IMR-90 (cell line): ENCODE measurements at regions not wholly inside any gene's neighbourhood (a gene's known extent, or its start where the extent isn't known, plus 50 kb on each side); places are given as distances from the start of the nearest gene placed in this dataset.

Experiments used
- ATAC-seq: fragments of 200-7000 bp; cut with Tn5 transposase; 2 replicates; pipeline ENCODE4 v1.9.1; 2020; ENCODE audit warnings: low read depth, mild to moderate bottlenecking, moderate library complexity
- BruUV-seq: library from RNA; stranded (reverse); fragments of 400-500 nt; replicated peaks from 2 replicates; lab custom pipeline; 2021; lab: Mats Ljungman, UMichigan
- CTCF ChIA-PET: fragments of 300-600 bp; formaldehyde crosslinking; extraction: SDS; loops from one replicate; lab custom pipeline; 2021; ENCODE audit warnings: antibody characterized with exemption; lab: Yijun Ruan, JAX
- POLR2A ChIA-PET: fragments of 300-600 bp; sonication (Branson Sonifier 250); formaldehyde crosslinking; loops from one replicate; lab custom pipeline; 2022; ENCODE audit warnings: antibody characterized with exemption; ENCODE audit not compliant: unreplicated experiment; lab: Charles Lee
- DNase-seq: peaks from one replicate; pipeline ENCODE4 v3.0.0; 2013
- H2AFZ ChIP-seq: replicated peaks from 2 replicates; pipeline ENCODE3; 2013; ENCODE audit warnings: low read length, mild to moderate bottlenecking; ENCODE audit not compliant: poor library complexity
- H2AK5ac ChIP-seq: 2 replicates; pipeline ENCODE4 v1.6.1; 2013; ENCODE audit warnings: low read depth, low read length, inconsistent platforms
- H2AK9ac ChIP-seq: replicated peaks from 2 replicates; pipeline ENCODE3; 2013; ENCODE audit warnings: mild to moderate bottlenecking, low read depth, low read length, moderate library complexity; ENCODE audit not compliant: poor library complexity
- H2BK120ac ChIP-seq: 2 replicates; pipeline ENCODE4 v1.6.1; 2013; ENCODE audit warnings: low read depth, low read length, inconsistent platforms
- H2BK15ac ChIP-seq: 3 replicates; pipeline ENCODE4 v1.6.1; 2013; ENCODE audit warnings: low read depth, low read length, inconsistent platforms
- H2BK20ac ChIP-seq: 2 replicates; pipeline ENCODE4 v1.6.1; 2013; ENCODE audit warnings: low read depth, mild to moderate bottlenecking, inconsistent platforms, low read length, moderate library complexity
- H2BK5ac ChIP-seq: 2 replicates; pipeline ENCODE4 v1.6.1; 2013; ENCODE audit warnings: mild to moderate bottlenecking, low read depth, low read length, inconsistent platforms; ENCODE audit not compliant: poor library complexity, severe bottlenecking
- H3K14ac ChIP-seq: replicated peaks from 2 replicates; pipeline ENCODE4 v1.6.1; 2013; ENCODE audit warnings: low read depth, low read length, inconsistent platforms
- H3K18ac ChIP-seq: 2 replicates; pipeline ENCODE4 v1.6.1; 2013; ENCODE audit warnings: low read depth, low read length, control low read depth
- H3K23ac ChIP-seq: 2 replicates; pipeline ENCODE4 v1.6.1; 2013; ENCODE audit warnings: low read depth, low read length, inconsistent platforms
- H3K27ac ChIP-seq: 2 replicates; pipeline ENCODE4 v1.5.1; 2013; ENCODE audit warnings: mild to moderate bottlenecking, control low read depth, low read length; ENCODE audit not compliant: insufficient read depth
- H3K27me3 ChIP-seq: 2 replicates; pipeline ENCODE4 v1.6.1; 2013; ENCODE audit warnings: low read length; ENCODE audit not compliant: control insufficient read depth, insufficient read depth
- H3K36me3 ChIP-seq: 2 replicates; pipeline ENCODE4 v1.6.1; 2013; ENCODE audit warnings: low read length, mixed read lengths; ENCODE audit not compliant: control insufficient read depth, insufficient read depth
- H3K4ac ChIP-seq: 2 replicates; pipeline ENCODE4 v1.6.1; 2013; ENCODE audit warnings: low read depth, low read length, inconsistent platforms
- H3K4me1 ChIP-seq: 2 replicates; pipeline ENCODE4 v1.6.1; 2013; ENCODE audit warnings: low read length, mixed read lengths; ENCODE audit not compliant: control insufficient read depth, insufficient read depth
- H3K4me2 ChIP-seq: 2 replicates; pipeline ENCODE4 v1.6.1; 2013; ENCODE audit warnings: low read depth, mild to moderate bottlenecking, control low read depth, low read length, moderate library complexity
- H3K4me3 ChIP-seq: 2 replicates; pipeline ENCODE4 v1.5.1; 2013; ENCODE audit warnings: low read depth, mild to moderate bottlenecking, control low read depth, low read length, moderate library complexity; ENCODE audit not compliant: insufficient read depth
- H3K56ac ChIP-seq: 2 replicates; pipeline ENCODE4 v1.6.1; 2013; ENCODE audit warnings: low read length, inconsistent platforms; ENCODE audit not compliant: insufficient read depth; ENCODE audit errors: extremely low read depth
- H3K79me1 ChIP-seq, 2 experiments: 2 replicates each; pipeline ENCODE4 v1.6.1; 2013; ENCODE audit warnings: low read length in 2 of 2, inconsistent platforms in 1 of 2, low read depth in 1 of 2
- H3K9ac ChIP-seq: 2 replicates; pipeline ENCODE4 v1.6.1; 2013; ENCODE audit warnings: low read depth, low read length, control low read depth
- H3K9me1 ChIP-seq: 2 replicates; pipeline ENCODE4 v1.6.1; 2013; ENCODE audit warnings: low read length, inconsistent platforms; ENCODE audit not compliant: insufficient read depth
- H3K9me3 ChIP-seq: 2 replicates; pipeline ENCODE4 v1.6.1; 2013; ENCODE audit warnings: low read length; ENCODE audit not compliant: control insufficient read depth, insufficient read depth
- H4K20me1 ChIP-seq: 2 replicates; pipeline ENCODE4 v1.6.1; 2013; ENCODE audit warnings: low read length, inconsistent platforms; ENCODE audit not compliant: insufficient read depth
- H4K5ac ChIP-seq: 2 replicates; pipeline ENCODE4 v1.6.1; 2013; ENCODE audit warnings: mild to moderate bottlenecking, low read depth, low read length, control low read depth
- H4K8ac ChIP-seq, 2 experiments: 2 replicates each; pipeline ENCODE4 v1.6.1; 2013; ENCODE audit warnings: low read depth in 2 of 2, low read length in 2 of 2, control low read depth in 1 of 2, inconsistent platforms in 1 of 2
- H4K91ac ChIP-seq: 2 replicates; pipeline ENCODE4 v1.6.1; 2013; ENCODE audit warnings: low read depth, low read length, inconsistent platforms; ENCODE audit not compliant: insufficient read depth
- CEBPB ChIP-seq: IDR thresholded peaks from 2 replicates; pipeline ENCODE4 v1.6.1; 2012; ENCODE audit warnings: low read depth, low read length, improper control_type of control experiment
- CHD1 ChIP-seq: IDR thresholded peaks from 2 replicates; pipeline ENCODE4 v1.6.1; 2012; ENCODE audit warnings: low read depth, low read length, improper control_type of control experiment
- CTCF ChIP-seq: conservative IDR thresholded peaks from 2 replicates; pipeline ENCODE4 v1.5.1; 2012; ENCODE audit warnings: mild to moderate bottlenecking, low read depth, low read length, improper control_type of control experiment
- FOS ChIP-seq: fragments of 150-350 bp; IDR thresholded peaks from 2 replicates; pipeline ENCODE4 v1.6.1; 2016; ENCODE audit warnings: low read depth, low read length
- MAFK ChIP-seq: IDR thresholded peaks from 2 replicates; pipeline ENCODE4 v1.6.1; 2012; ENCODE audit warnings: low read depth, low read length, improper control_type of control experiment
- MXI1 ChIP-seq: IDR thresholded peaks from 2 replicates; pipeline ENCODE4 v1.6.1; 2012; ENCODE audit warnings: low read depth, mild to moderate bottlenecking, low read length, moderate library complexity, borderline replicate concordance
- RAD21 ChIP-seq: IDR thresholded peaks from 2 replicates; pipeline ENCODE4 v1.6.1; 2012; ENCODE audit warnings: low read length, improper control_type of control experiment
- WGBS, 2 experiments: methylation state at CpG; one replicate each; pipeline versions ENCODE4 v1.1.5 to v1.1.7; 2013; ENCODE audit warnings: missing lambda C conversion rate in 2 of 2; ENCODE audit not compliant: insufficient read length in 1 of 2; ENCODE audit errors: extremely low coverage in 2 of 2; 5-methylcytosine and 5-hydroxymethylcytosine counted together
- dilution Hi-C: fragments of 300-500 bp; cut with HindIII; formaldehyde crosslinking; loops from one replicate; pipeline ENCODE4 v1.14.3; 2018; ENCODE audit warnings: low sequenced_read_pairs; ENCODE audit not compliant: unreplicated experiment
- in situ Hi-C: fragments of 300-500 bp; cut with MboI; formaldehyde crosslinking; loops from 3 replicates; pipeline ENCODE4 v1.14.3; 2019; ENCODE audit warnings: low sequenced_read_pairs, inconsistent platforms, mixed read lengths
- intact Hi-C: fragments of 100-400 bp; cut with micrococcal nuclease; formaldehyde crosslinking; loops from 2 replicates; pipeline ENCODE4 v1.10.0; 2022

GRCh38 chr5:61625681-61626621, 293.9 kb downstream of the ZSWIM6 start (continued):
- TF ChIP-seq CTCF = no peak

GRCh38 chr5:61626639-61627282, 294.7 kb downstream of the ZSWIM6 start:
- H3K4me1 ChIP-seq = peaks cover 2% of the 10 kb centered on the region; the same call in 1 of the 2 replicates
- H3K36me3 ChIP-seq = no peaks in the 10 kb centered on the region
- in situ Hi-C loops = no loop called here
- no peak overlapping the region for H4K91ac ChIP-seq
- H3K9ac ChIP-seq = no peak overlapping the region
- no peak overlapping the region for H3K4me2 ChIP-seq
- H3K9me3 ChIP-seq = no peaks in the 10 kb centered on the region
- H2BK20ac ChIP-seq = no peak overlapping the region
- ChIA-PET CTCF (interaction anchor here (0.6 to 0.9 kb wide), 2 partner anchors 651 to 1121 kb away, joined by 3 to 4 read pairs; no protein-coding TSS in a partner anchor), POLR2A (no interaction called here)
- peak overlapping the region; percentile 41 for H2AFZ ChIP-seq
- H3K23ac ChIP-seq = no peak overlapping the region
- no peak for DNase-seq
- H2AK9ac ChIP-seq = no peak overlapping the region
- H3K4ac ChIP-seq = no peak overlapping the region
- WGBS, 2 experiments = 83% methylated on average over 3 of the region's 10 CpGs; no CpG with 5 or more reads in 1 of the 2 experiments
- H3K56ac ChIP-seq = no peak overlapping the region
- no peak overlapping the region for H2BK15ac ChIP-seq
- no peak overlapping the region for H4K5ac ChIP-seq
- H4K20me1 ChIP-seq = no peaks in the 10 kb centered on the region
- H3K79me1 ChIP-seq = no peaks in the 10 kb centered on the region
- no TSS peak for BruUV-seq
- no peak overlapping the region for H3K18ac ChIP-seq
- TF ChIP-seq MXI1 (no peak), MAFK (no peak), RAD21 (no peak), CEBPB (no peak), CHD1 (no peak), FOS (no peak)
- no peak for ATAC-seq
- no peak overlapping the region for H3K27ac ChIP-seq
- H3K14ac ChIP-seq = no peak overlapping the region
- intact Hi-C loops = no loop called here
- dilution Hi-C loops = no loop called here
- no peaks in the 10 kb centered on the region for H3K9me1 ChIP-seq
- H2BK5ac ChIP-seq = no peak overlapping the region
- no peak overlapping the region for H2AK5ac ChIP-seq
- H3K27me3 ChIP-seq = peaks cover 2% of the 10 kb centered on the region; the same call in 1 of the 2 replicates
- no peak overlapping the region for H2BK120ac ChIP-seq
- H3K4me3 ChIP-seq = no peak overlapping the region
- H4K8ac ChIP-seq = no peak overlapping the region
